Omental fat pad (tissue), 3 donors: ENCODE measurements at regions not wholly inside any gene's neighbourhood (a gene's known extent, or its start where the extent isn't known, plus 50 kb on each side); places are given as distances from the start of the nearest gene placed in this dataset.
"Not testable (repeated sequence)": the region's sequence is repeated elsewhere in the genome, so short reads cannot be mapped to it uniquely, and the experiment has no call there.

Experiments
- ATAC-seq: fragments of 150-250 bp; one replicate; pipeline ENCODE4 v1.9.1; 2016; ENCODE audit warnings: mild to moderate bottlenecking, moderate library complexity; ENCODE audit not compliant: low FRiP score
- DNase-seq: peaks from one replicate; pipeline ENCODE4 v3.0.0-alpha.2; 2019; ENCODE audit warnings: low spot score
- CTCF ChIP-seq, 3 donors: fragments of 450-650 bp; IDR thresholded peaks; one replicate each; pipeline ENCODE4 v1.5.1; 2016 to 2017; ENCODE audit warnings: antibody characterized with exemption in 3 of 3, mild to moderate bottlenecking in 3 of 3, moderate library complexity in 2 of 3

DNA sequence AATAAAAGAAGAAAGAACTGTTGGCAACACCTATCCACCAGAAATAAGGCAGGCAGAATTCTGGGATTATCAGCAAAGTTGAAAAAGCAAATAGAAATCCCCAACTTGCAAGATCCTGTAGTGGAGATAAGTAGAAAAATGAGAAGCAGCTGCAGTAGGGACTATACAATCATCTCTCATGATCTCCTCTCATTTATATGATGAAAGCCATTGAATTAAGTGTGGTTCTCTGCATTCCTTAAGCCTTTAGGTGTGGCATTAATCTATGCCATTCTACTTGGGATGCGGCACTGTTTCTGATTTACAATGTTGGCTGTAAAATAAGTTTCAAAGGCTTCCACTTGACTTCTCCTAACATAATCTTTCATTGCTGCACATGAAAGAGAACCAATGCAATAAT is 869.8 kb downstream of the TRAM1L1 start:
- DNase-seq: no peak
- no peak for ATAC-seq
- no peak for TF ChIP-seq CTCF (IDR thresholded peaks at IDR 0.05)

GRCh38 chr4:116202524-116202923 is 882.9 kb downstream of the TRAM1L1 start:
- DNase-seq (no peak), ATAC-seq (no peak)
- TF ChIP-seq CTCF (IDR thresholded peaks at IDR 0.05): no peak

GRCh38 chr4:116197317-116197809 is 888.0 kb downstream of the TRAM1L1 start:
- DNase-seq (no peak), ATAC-seq (no peak)
- no peak for TF ChIP-seq CTCF (IDR thresholded peaks at IDR 0.05)

DNA sequence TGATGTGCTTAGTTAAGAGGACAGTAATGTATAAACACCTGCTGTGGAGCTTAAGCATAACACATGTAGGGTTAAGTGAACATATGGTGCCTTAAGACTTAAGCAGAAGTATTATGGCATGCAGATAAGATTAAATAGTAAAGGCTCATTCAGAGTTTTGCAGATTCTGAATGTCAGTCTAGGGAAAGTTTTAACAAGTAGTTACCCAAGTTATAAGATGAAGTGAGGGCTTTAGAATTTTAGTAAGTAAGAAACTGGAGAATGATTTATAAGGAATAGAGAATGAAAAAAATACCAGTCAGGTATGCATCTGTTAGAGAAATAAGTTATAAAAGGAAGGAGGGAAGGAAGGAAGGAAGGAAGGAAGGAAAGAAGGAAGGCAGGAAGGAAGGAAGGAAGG is 902.1 kb downstream of the TRAM1L1 start:
- ATAC-seq: no peak
- no peak for DNase-seq
- TF ChIP-seq CTCF (IDR thresholded peaks at IDR 0.05): no peak

DNA sequence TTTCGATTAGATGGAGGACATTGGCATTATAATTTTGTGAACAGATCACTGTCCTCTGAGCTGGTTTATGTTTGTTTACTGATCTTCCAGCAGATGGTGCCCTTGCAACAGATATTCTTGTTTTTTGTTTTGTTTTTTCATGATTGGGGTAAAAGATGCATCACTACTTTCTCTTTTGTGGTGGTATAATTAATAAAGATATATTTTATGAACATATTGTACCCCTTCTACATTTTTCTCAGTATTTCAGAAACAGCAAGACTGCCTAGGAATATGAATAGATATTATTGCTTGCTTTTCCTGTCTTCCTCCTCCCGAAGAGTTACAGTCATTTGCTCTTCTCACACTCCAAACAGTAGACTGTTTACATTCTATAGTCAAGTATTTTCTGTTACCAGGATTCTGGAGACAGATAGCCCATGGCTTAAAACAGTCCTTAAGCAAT is 905.2 kb downstream of the TRAM1L1 start:
- ATAC-seq: no peak
- no peak for DNase-seq
- TF ChIP-seq CTCF (IDR thresholded peaks at IDR 0.05): no peak

GRCh38 chr4:116151371-116151770 is 934.0 kb downstream of the TRAM1L1 start:
- DNase-seq, ATAC-seq: not testable (repeated sequence)

- DNase-seq (no peak), ATAC-seq (no peak)
- no peak for TF ChIP-seq CTCF (IDR thresholded peaks at IDR 0.05)
These were observed 935.2 kb downstream of the TRAM1L1 start for GRCh38 chr4:116150152-116150551.

DNA sequence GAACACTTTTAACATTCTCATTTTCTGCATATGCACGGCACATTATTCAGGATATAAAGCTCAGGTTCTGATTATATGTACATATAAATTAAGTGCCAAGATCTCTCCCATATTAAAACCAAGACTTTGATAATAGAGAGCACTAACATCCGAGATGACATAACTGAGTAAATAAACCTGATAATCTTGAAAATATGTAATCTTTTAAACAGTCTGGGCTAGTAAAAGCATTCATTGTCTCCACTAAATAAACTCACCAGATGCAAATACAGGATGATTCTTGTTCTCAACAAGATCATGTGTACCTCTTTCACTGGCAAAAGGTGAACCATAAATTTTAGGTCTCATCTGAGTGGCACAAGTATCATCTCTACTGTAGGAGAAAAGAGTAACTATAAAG is 942.2 kb downstream of the TRAM1L1 start:
- ATAC-seq (no peak), DNase-seq (no peak)
- no peak for TF ChIP-seq CTCF (IDR thresholded peaks at IDR 0.05)
